Mononuclear cell (primary cell): ENCODE measurements at regions not wholly inside any gene's neighbourhood (a gene's known extent, or its start where the extent isn't known, plus 50 kb on each side); places are given as distances from the start of the nearest gene placed in this dataset.
"Not testable (repeated sequence)": the region's sequence is repeated elsewhere in the genome, so short reads cannot be mapped to it uniquely, and the experiment has no call there.

Source experiments
- H3K27me3 ChIP-seq: 2 replicates; pipeline ENCODE4 v1.6.0; 2011; ENCODE audit warnings: low read length, control low read depth; ENCODE audit not compliant: insufficient read depth
- H3K4me1 ChIP-seq: 2 replicates; pipeline ENCODE4 v1.5.1; 2011; ENCODE audit warnings: mild to moderate bottlenecking, low read length, control low read depth; ENCODE audit not compliant: insufficient read depth
- H3K4me3 ChIP-seq: 2 replicates; pipeline ENCODE4 v1.5.1; 2011; ENCODE audit warnings: mild to moderate bottlenecking, low read length, moderate library complexity
- H3K9me3 ChIP-seq: 2 replicates; pipeline ENCODE4 v1.5.1; 2011; ENCODE audit warnings: low read depth, mild to moderate bottlenecking, control low read depth, low read length

DNA sequence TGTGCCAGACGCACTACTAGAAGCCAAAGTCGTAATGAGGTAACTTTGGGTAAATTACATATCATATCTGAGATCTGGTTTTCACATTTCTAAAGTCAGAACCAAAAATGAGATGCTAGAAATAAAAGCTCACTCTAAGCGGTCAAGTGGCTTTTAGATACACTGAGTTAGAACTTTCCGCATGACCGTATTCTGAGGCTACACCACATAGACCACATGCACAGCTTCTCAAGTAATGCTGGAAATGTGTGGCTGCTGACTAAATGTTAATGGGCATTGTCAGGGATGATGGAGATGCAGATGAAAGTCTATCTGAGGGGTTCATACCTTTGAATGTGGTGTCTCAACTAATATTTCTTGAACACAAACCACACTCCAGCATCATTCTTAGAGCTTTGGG, 316.8 kb downstream of the ANAPC1 start:
- H3K4me3 ChIP-seq, H3K27me3 ChIP-seq, H3K4me1 ChIP-seq, H3K9me3 ChIP-seq: not testable (repeated sequence)

DNA sequence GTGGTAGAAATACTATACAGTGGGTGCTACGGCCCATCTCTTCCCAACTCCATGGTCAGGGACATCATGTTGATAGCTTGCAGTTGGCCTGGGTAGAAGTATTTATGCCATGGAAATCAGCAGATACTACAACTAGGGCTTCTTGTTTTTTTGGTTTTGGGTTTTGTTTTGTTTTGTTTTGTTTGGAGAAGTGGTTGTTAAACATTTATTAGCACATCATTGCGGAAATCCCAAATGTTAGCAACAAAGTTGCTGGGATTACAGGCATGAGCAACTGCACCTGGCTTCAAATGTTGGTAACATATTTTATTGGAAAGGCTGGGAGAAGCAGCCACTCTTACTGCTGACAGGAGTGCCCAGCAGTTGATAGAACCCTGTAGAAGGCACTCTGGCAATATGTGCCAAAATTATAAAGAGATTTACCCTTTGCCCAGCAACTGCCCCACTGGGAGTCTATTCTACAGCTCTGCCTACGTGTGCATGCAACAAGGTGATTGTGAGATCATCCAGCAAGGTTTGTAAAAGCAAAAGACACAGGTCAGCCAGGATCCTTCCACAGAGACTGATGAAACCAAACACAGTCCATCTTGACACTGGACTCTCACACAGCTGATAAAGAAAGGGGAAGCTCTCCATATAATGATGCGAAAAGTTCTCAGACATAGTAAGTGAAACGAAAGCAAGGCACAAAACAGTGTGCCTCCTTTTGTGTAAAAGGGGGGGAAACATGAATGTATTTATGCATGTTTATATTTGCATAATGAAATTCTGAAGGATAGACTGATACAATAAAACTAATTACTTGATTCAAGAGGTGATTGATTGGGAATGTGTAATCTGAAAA, 314.4 kb downstream of the ANAPC1 start:
- H3K4me3 ChIP-seq, H3K9me3 ChIP-seq, H3K27me3 ChIP-seq, H3K4me1 ChIP-seq: not testable (repeated sequence)

DNA sequence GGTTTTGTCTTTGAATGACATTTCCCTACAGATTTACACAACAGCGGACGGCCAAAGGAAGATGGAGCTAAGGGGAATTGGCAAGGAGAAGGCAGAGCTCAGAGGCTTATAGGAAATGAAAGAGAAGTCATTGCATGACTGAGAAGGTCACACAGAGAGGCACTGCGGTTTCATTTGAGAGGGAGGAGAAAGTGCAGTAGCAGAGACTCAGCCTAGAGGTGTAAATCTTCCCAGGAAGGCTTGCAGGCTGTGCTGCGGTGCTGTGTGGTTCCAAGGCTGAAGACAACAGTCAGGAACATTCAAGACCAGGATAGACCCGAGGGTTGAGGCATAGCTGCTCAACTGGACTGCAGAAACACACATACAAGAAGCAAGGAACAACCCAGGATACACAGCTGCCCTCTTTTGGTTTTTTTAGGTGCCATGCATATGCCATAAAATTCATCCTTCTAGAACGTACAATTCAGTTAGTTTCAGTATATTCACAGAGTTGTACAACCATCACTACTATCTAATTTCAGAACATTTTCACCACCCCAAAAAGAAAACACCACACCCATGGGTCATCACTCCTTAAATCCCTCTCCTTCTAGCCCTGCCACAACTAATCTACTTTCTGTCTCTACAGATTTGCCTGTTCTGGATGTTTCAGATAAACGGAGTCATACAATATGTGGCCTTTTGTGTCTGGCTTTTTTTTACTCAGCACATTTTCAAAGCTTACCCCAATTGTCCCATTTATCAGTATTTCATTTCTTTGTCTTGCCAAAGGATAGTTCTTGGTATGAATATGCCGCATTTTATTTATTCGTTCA, 313.5 kb downstream of the ANAPC1 start:
- not testable (repeated sequence) for H3K4me1 ChIP-seq, H3K27me3 ChIP-seq, H3K9me3 ChIP-seq, H3K4me3 ChIP-seq

DNA sequence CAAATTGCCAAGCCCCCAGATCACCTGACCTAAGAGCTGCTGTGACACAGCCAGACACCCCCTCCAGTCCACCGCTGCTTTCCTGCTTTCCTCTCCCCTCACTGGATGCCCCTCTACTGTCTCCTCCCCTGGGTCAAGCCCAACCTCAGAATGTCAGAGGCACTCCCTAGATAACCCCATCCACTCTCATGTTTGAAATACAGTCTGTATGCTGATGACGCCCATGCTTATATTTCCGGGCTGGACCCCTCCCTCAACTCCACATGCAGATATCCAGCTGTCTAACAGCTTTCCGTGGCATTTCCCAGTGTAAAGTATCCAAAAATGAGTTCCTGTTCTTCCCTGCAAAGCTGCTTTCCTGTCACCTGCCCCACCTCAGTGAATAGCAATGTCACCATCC, 309.2 kb downstream of the ANAPC1 start:
- not testable (repeated sequence) for H3K27me3 ChIP-seq, H3K4me3 ChIP-seq, H3K4me1 ChIP-seq, H3K9me3 ChIP-seq

DNA sequence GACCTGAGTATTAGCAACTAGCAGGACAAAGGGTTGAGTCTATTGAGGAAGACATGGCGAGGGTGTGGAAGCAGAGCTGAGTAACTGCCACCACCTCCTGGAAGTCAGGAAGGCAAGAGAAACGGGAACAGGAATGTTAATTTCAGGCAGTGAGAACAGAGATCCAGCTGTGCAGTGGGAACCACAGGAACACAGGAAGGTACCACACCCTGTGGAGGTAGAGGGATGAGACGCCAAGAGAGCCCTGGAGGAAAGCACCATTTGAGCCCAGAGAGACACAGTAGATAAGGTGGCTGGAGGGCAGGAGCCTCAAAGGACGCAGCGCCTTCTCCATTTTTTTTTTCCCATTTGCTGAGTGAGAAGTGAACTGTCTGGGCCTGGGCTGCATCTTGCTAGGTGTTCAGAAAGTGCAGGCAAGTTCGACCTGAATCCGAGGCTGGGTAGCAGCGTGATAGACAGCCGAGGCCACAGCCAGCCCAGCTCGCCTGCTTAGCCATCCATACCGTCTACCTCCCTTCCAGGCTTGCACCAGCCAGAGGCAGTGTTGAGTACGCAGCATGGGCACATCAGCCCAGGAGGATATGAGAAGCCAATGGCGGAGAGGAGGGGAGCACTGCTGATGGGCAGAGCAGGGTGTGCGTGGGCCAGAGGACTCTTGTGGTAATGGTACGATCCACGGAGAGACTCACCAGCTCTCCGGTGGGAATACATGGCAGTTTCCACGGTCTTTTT, 306.7 kb downstream of the ANAPC1 start:
- H3K27me3 ChIP-seq, H3K4me3 ChIP-seq, H3K4me1 ChIP-seq, H3K9me3 ChIP-seq: not testable (repeated sequence)

DNA sequence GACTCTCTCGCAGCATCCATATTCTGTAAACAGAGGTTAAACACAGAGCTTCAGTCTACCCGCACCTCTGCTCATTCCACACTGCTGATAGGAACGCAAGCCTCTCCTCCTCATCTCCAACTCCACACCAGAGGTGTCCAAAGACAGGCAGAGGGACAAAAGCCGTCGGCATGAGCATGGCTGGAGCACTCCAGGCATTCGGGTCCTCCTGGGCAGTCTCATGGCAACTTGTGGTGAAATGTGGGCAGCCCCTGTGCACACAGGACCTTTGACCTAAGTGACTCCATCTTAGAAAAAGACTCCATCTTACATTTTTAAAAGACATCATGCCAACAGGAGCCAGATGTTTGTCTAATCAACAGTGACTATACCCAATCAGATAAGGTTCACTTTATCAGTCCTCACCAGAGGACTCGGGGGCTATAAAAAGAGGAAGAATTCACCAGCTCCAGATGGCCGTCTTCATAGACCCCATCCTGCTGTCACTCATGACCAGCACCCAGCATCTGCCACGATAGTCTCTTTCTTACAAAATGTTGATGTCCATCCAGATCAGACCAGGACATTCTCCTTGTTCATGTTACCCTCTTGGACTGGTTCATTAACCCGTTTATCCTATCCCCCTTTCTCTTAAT, 304.4 kb downstream of the ANAPC1 start:
- not testable (repeated sequence) for H3K4me3 ChIP-seq, H3K4me1 ChIP-seq, H3K9me3 ChIP-seq, H3K27me3 ChIP-seq

DNA sequence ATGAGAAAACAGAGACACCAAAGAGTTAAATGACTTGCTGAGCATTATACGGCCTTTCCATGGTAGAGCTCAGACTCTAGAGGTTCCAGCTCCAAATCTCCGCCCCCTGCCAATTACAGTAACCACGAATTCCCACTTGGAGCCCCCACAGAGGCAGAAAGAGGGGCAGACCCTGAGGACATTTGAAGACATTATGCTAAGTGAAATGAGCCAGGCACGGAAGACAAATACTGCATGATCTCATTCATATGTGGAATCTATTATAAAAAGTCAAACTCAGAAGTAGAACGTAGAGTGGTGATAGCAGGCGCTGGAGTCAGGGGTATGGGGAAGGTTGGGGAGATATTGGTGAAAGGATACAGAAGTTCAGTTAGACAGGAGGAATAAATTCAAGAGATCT, 303.4 kb downstream of the ANAPC1 start:
- H3K9me3 ChIP-seq, H3K4me1 ChIP-seq, H3K27me3 ChIP-seq, H3K4me3 ChIP-seq: not testable (repeated sequence)

DNA sequence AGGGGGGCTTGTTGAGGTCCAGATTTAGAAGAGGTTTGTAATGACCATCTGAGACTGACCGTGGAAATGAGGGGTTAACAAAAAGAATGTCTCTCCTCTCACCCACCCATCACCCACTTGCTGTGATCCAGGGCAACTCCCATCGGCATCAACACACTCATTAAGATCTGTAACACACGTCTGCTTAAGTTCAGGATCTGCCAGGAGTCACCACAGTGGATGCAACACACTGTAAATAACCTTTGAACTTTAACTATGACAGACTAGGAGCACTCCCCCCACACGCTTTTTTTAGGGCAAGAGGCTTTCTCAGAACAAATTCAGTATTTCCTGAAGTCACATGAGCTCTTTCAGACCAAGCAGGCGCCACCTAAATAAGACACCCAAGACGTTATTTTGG, 301.9 kb downstream of the ANAPC1 start:
- not testable (repeated sequence) for H3K4me3 ChIP-seq, H3K27me3 ChIP-seq, H3K4me1 ChIP-seq, H3K9me3 ChIP-seq

DNA sequence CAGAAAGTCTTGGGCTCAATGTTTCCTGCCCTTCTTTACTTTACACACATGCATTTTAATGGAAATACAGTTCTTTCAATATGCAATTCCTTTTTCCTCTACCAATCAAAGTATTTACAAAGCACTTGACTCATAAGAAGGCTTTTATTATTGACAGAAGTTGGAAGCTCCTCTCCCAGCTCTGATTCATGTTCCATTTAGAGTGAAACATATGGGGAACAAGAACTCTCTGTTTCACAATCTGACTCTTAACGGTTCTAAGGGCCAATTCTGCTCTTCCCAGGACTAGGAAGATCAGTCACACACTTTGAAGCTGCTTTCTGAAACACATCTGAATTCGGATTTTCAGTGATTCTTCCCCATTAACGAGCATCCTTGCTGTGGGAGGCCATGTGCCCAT, 300.5 kb downstream of the ANAPC1 start:
- not testable (repeated sequence) for H3K27me3 ChIP-seq, H3K9me3 ChIP-seq, H3K4me3 ChIP-seq, H3K4me1 ChIP-seq

DNA sequence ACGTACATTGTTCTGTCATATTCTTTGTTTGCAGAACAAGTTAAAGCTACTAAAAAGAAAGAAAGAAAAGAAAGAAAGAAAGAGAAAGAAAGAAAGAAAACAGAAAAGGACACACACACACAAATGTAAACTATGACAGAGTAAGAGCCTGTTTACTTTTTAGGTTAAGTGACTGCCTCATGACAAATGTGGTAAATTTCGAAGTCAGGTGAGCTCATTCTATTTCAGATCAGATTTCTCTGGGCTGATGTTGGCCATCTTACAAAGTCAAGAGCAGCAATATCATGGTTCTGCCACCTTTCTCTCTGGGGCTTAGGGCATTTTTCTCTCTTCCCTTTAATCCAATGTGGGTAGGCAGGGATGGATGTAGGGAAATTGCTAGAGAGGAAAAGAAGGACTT, 299.5 kb downstream of the ANAPC1 start:
- not testable (repeated sequence) for H3K4me3 ChIP-seq, H3K4me1 ChIP-seq, H3K27me3 ChIP-seq, H3K9me3 ChIP-seq

DNA sequence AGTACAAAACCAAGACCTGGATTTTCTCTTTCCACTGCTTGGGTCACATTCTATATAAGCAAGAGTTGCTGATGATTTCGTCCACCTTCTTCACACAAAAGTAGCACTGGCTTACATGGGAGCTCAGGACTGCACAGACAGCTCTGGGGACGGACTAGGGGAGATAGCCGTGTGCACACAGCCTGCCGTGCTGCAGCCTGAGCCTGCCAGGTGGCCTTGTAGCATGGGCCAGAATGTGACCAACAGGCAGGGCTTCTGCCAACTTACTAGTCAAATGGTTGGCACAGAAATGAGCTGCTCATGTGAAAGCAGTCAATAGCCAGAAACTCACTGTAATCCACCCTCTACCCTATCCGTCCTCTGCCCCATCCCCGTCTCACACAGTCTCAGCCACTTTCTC, 299.0 kb downstream of the ANAPC1 start:
- not testable (repeated sequence) for H3K9me3 ChIP-seq, H3K4me1 ChIP-seq, H3K4me3 ChIP-seq, H3K27me3 ChIP-seq

DNA sequence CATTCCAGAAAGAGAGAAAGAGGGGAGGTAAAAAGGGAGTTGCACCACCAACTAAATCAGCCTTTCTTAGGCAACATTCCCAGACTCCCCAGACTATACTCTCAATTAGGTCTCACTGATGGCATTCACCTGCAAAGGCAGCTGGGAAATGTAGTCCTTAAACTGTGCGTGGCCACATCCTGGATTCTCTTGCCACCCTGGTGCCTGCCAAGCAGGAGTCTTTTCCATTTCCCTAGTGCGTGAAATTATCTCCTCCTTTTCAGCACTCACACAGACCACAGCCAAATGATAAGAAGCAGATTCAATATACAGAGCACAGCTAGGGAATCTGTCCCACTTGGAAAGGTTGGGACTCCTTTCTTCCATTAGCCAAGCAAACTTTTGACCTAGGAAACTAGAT, 298.0 kb downstream of the ANAPC1 start:
- H3K9me3 ChIP-seq, H3K4me3 ChIP-seq, H3K4me1 ChIP-seq, H3K27me3 ChIP-seq: not testable (repeated sequence)

DNA sequence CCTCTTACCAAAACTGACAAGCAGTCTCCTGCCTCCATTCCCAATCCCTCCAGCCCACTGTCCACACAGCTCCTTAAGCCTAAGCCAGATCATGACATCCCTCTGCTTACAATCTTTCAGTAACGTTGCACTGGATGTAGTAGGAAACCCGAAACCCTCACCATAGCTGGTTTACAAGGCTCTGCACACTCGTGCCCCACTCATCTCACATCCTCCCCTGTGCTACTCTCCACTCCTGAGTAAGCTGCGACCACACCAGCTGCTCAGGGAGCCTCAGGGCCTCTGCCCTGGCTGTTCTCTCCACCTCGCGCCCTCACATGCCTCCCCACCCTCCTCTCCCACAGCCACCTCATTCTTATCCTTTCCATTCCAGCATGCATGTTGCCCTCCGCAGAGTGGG, 288.9 kb downstream of the ANAPC1 start:
- H3K4me3 ChIP-seq, H3K9me3 ChIP-seq, H3K27me3 ChIP-seq, H3K4me1 ChIP-seq: not testable (repeated sequence)

DNA sequence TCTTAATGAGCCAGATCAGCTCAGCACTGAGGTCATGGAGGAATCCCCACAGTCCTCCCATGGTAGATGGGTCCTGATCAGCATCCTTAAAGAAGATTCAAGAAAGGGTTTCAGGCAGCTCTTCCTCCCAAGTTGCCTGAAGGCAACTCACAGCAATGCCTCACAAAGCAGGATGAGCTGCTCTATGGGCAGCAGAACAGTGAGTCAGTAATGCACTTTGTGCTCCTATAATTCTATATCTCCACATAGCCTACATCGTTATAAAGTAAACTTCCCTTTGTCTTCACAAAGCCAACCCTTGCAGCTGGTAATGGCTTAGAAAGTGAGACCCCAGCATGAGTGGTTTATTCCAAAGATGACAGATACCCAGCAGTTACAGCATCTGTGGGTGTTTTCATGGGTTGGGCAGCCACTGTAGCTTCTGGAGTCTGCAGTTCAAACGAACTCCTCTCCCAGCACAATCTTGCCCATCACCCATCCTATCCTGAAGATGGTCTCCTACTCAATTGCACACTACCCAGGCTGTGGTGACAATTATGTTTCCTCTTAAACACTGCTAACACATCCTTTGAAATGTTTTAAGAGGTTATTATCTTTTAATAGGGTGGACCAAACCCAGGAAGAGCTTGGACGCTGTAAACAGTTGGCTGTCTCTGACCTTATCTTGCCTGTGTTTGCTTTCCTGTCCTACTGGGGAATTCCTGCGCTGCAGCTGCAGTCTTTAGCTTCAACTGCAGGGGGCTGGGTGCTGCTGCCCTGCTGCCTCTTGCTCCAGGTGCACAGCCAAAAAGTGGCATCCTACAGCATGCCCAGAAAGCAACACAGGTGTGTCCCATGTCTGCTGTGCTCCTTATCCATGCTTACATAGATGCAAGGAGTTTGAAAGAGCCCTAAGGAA, 286.9 kb downstream of the ANAPC1 start:
- H3K27me3 ChIP-seq, H3K4me1 ChIP-seq, H3K4me3 ChIP-seq: not testable (repeated sequence)

More for the DNA sequence above, 286.9 kb downstream of the ANAPC1 start:
- H3K9me3 ChIP-seq = not testable (repeated sequence)
